ENCODE measurements at regions not wholly inside any gene's neighbourhood (a gene's known extent, or its start where the extent isn't known, plus 50 kb on each side); places are given as distances from the start of the nearest gene placed in this dataset.
"Not testable (repeated sequence)": the region's sequence is repeated elsewhere in the genome, so short reads cannot be mapped to it uniquely, and the experiment has no call there.

DNA sequence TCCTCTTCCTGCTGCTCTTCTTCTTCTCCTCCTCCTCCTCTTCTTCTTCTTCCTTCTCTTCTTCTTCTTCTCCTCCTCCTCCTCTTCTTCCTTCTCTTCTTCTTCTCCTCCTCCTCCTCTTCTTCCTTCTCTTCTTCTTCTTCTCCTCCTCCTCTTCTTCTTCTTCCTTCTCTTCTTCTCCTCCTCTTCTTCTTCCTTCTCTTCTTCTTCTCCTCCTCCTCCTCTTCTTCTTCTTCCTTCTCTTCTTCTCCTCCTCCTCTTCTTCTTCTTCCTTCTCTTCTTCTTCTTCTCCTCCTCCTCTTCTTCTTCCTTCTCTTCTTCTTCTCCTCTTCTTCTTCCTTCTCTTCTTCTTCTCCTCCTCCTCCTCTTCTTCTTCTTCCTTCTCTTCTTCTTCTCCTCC, 560.8 kb upstream of the CDH5 start:
- H3K4me1 ChIP-seq (replicated peaks in 1 of 2); in situ Hi-C loops (cut with MboI; ENCODE audit: low pct_unique_long_range_greater_than_20kb in 2 of 9, low sequenced_read_pairs in 9 of 9, unreplicated experiment in 9 of 9); ATAC-seq (replicated peaks in 6 of 8); H3K4me3 ChIP-seq; H3K27ac ChIP-seq: not testable (repeated sequence)

DNA sequence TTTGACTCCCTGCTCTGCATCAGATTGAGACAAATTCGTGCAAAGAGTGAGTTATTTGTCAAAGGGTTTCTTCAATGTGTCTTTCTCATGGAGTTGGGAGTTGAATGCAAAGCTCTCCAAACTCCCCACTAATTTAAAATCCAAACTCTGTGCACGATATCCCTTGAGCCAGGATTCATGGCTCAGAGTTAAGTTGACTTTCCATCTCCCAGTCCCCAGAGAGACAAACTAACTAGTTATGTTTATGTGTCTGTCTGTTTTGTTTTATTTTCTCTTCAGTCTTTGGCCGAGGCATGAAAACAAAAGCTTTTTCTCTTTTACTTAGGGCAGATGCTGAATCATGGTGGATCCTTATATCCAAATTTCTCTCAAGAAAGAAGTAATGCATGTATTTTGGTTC, 570.0 kb upstream of the CDH5 start:
- Histone ChIP-seq H3K4me3 (no peak overlapping the region), H3K27ac (no peak overlapping the region), H3K4me1 (replicated peaks in 1 of 2) (no peaks in the 10 kb centered on the region)
- no peak for ATAC-seq (replicated peaks in 6 of 8)
- WGBS, 10 experiments: 0 to 100% (median 65%) methylated on average over 1 to 3 of the region's 3 CpGs
- in situ Hi-C loops (cut with MboI; ENCODE audit: low pct_unique_long_range_greater_than_20kb in 2 of 9, low sequenced_read_pairs in 9 of 9, unreplicated experiment in 9 of 9): no loop called here

- Histone ChIP-seq H3K27ac (no peak overlapping the region), H3K4me1 (replicated peaks in 1 of 2) (no peaks in the 10 kb centered on the region), H3K4me3 (no peak overlapping the region)
- in situ Hi-C loops (cut with MboI; ENCODE audit: low pct_unique_long_range_greater_than_20kb in 2 of 9, low sequenced_read_pairs in 9 of 9, unreplicated experiment in 9 of 9): no loop called here
- ATAC-seq (replicated peaks in 6 of 8): peak in 2 of 8 experiments; percentile 57 to 60
- 0 to 100% (median 76%) methylated on average over 1 of the region's 1 CpG; no CpG with 5 or more reads in 2 of the 10 experiments for WGBS, 10 experiments
Observed at GRCh38 chr16:65794973-65795372, 571.5 kb upstream of the CDH5 start.

- in situ Hi-C loops (cut with MboI; ENCODE audit: low pct_unique_long_range_greater_than_20kb in 2 of 9, low sequenced_read_pairs in 9 of 9, unreplicated experiment in 9 of 9): no loop called here
- WGBS, 10 experiments: 60 to 100% (median 90%) methylated on average over 1 to 3 of the region's 3 CpGs; no CpG with 5 or more reads in 3 of the 10 experiments
- no peak overlapping the region for H3K4me3 ChIP-seq
- no peak overlapping the region for H3K27ac ChIP-seq
- ATAC-seq (replicated peaks in 6 of 8): no peak
- H3K4me1 ChIP-seq (replicated peaks in 1 of 2): no peaks in the 10 kb centered on the region
Observed at GRCh38 chr16:65793781-65794180, 572.7 kb upstream of the CDH5 start.

- no peak for ATAC-seq (replicated peaks in 6 of 8)
- no peaks in the 10 kb centered on the region for H3K4me1 ChIP-seq (replicated peaks in 1 of 2)
- H3K4me3 ChIP-seq: no peak overlapping the region
- 73 to 100% (median 100%) methylated on average over 1 to 2 of the region's 2 CpGs; no CpG with 5 or more reads in 1 of the 10 experiments for WGBS, 10 experiments
- in situ Hi-C loops (cut with MboI; ENCODE audit: low pct_unique_long_range_greater_than_20kb in 2 of 9, low sequenced_read_pairs in 9 of 9, unreplicated experiment in 9 of 9): no loop called here
- no peak overlapping the region for H3K27ac ChIP-seq
Observed at GRCh38 chr16:65790768-65791167, 575.7 kb upstream of the CDH5 start.

- in situ Hi-C loops (cut with MboI; ENCODE audit: low pct_unique_long_range_greater_than_20kb in 2 of 9, low sequenced_read_pairs in 9 of 9, unreplicated experiment in 9 of 9): no loop called here
- H3K4me1 ChIP-seq (replicated peaks in 1 of 2): no peaks in the 10 kb centered on the region
- H3K27ac ChIP-seq: no peak overlapping the region
- no peak for ATAC-seq (replicated peaks in 6 of 8)
- 40 to 100% (median 86%) methylated on average over 1 to 2 of the region's 2 CpGs; no CpG with 5 or more reads in 1 of the 10 experiments for WGBS, 10 experiments
- no peak overlapping the region for H3K4me3 ChIP-seq
Observed at GRCh38 chr16:65789161-65789945, 577.1 kb upstream of the CDH5 start.

DNA sequence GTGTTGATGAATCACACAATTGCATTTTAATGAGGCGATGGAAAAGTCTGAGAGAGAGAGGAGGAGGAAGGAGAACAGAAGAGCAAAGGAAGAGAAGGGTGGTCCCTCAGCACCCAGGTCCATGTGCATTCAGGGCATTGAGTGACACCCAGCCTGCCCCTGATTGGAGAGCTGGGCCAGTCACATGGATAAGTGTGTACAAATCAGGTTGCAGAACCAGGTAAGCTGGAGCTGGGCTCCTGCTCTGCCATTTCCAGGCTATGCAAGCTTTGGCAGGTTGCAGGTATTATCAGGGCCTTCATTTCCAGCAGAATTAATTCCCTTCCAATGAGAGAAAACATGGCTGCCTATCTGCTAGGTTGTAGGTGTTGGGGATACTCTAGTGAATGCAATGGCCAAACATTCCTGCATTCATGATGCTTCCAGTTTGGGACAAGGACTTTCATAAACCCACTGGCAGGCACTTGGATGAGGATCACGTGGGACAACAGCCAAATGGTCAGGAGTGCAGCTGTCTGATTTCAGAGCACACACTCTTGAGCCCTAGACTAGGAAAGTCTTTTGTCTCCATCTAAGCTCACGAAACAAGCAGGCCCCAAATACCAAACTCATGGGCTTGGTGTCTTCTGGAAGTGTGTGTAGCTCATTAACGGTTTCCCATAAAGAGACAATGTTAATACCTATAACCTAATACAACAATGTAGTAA, 577.9 kb upstream of the CDH5 start:
- no peak for ATAC-seq (replicated peaks in 6 of 8)
- 40 to 100% (median 88%) methylated on average over 1 to 4 of the region's 4 CpGs; no CpG with 5 or more reads in 1 of the 10 experiments for WGBS, 10 experiments
- in situ Hi-C loops (cut with MboI; ENCODE audit: low pct_unique_long_range_greater_than_20kb in 2 of 9, low sequenced_read_pairs in 9 of 9, unreplicated experiment in 9 of 9): no loop called here
- no peak overlapping the region for H3K27ac ChIP-seq
- H3K4me1 ChIP-seq (replicated peaks in 1 of 2): no peaks in the 10 kb centered on the region
- no peak overlapping the region for H3K4me3 ChIP-seq

GRCh38 chr16:65787921-65788320, 578.6 kb upstream of the CDH5 start:
- WGBS, 10 experiments: 33 to 95% (median 74%) methylated on average over 1 to 7 of the region's 11 CpGs; no CpG with 5 or more reads in 1 of the 10 experiments
- no peak overlapping the region for H3K27ac ChIP-seq
- H3K4me1 ChIP-seq (replicated peaks in 1 of 2): no peaks in the 10 kb centered on the region
- no peak overlapping the region for H3K4me3 ChIP-seq
- no peak for ATAC-seq (replicated peaks in 6 of 8)
- in situ Hi-C loops (cut with MboI; ENCODE audit: low pct_unique_long_range_greater_than_20kb in 2 of 9, low sequenced_read_pairs in 9 of 9, unreplicated experiment in 9 of 9): no loop called here

- WGBS, 10 experiments: 0 to 87% (median 32%) methylated on average over 1 to 5 of the region's 5 CpGs; no CpG with 5 or more reads in 4 of the 10 experiments
Observed at GRCh38 chr16:65786916-65787315, 579.6 kb upstream of the CDH5 start.

GRCh38 chr16:65783709-65784474, 582.6 kb upstream of the CDH5 start:
- no peak overlapping the region for H3K4me3 ChIP-seq
- 45 to 93% (median 73%) methylated on average over 2 to 4 of the region's 7 CpGs; no CpG with 5 or more reads in 3 of the 10 experiments for WGBS, 10 experiments
- no peaks in the 10 kb centered on the region for H3K4me1 ChIP-seq (replicated peaks in 1 of 2)
- no peak overlapping the region for H3K27ac ChIP-seq
- in situ Hi-C loops (cut with MboI; ENCODE audit: low pct_unique_long_range_greater_than_20kb in 2 of 9, low sequenced_read_pairs in 9 of 9, unreplicated experiment in 9 of 9): no loop called here
- no peak for ATAC-seq (replicated peaks in 6 of 8)

More at GRCh38 chr16:65786916-65787315, 579.6 kb upstream of the CDH5 start:
- no peaks in the 10 kb centered on the region for H3K4me1 ChIP-seq (replicated peaks in 1 of 2)
- no peak overlapping the region for H3K4me3 ChIP-seq
- H3K27ac ChIP-seq: no peak overlapping the region
- ATAC-seq (replicated peaks in 6 of 8): no peak
- in situ Hi-C loops (cut with MboI; ENCODE audit: low pct_unique_long_range_greater_than_20kb in 2 of 9, low sequenced_read_pairs in 9 of 9, unreplicated experiment in 9 of 9): no loop called here

GRCh38 chr16:65782611-65783600, 583.6 kb upstream of the CDH5 start:
- no peaks in the 10 kb centered on the region for H3K4me1 ChIP-seq (replicated peaks in 1 of 2)
- H3K4me3 ChIP-seq: no peak overlapping the region
- no peak overlapping the region for H3K27ac ChIP-seq
- in situ Hi-C loops (cut with MboI; ENCODE audit: low pct_unique_long_range_greater_than_20kb in 2 of 9, low sequenced_read_pairs in 9 of 9, unreplicated experiment in 9 of 9): no loop called here
- WGBS, 10 experiments: 0 to 96% (median 90%) methylated on average over 2 to 9 of the region's 13 CpGs; no CpG with 5 or more reads in 1 of the 10 experiments
- peak in 3 of 8 experiments; percentile 19 to 78 (median 77) for ATAC-seq (replicated peaks in 6 of 8)

- no peaks in the 10 kb centered on the region for H3K4me1 ChIP-seq (replicated peaks in 1 of 2)
- no peak for ATAC-seq (replicated peaks in 6 of 8)
- no peak overlapping the region for H3K4me3 ChIP-seq
- H3K27ac ChIP-seq: no peak overlapping the region
- in situ Hi-C loops (cut with MboI; ENCODE audit: low pct_unique_long_range_greater_than_20kb in 2 of 9, low sequenced_read_pairs in 9 of 9, unreplicated experiment in 9 of 9): no loop called here
Observed at GRCh38 chr16:65781855-65782254, 584.6 kb upstream of the CDH5 start.
